CD4-positive, alpha-beta memory T cell (primary cell): ENCODE measurements at regions not wholly inside any gene's neighbourhood (a gene's known extent, or its start where the extent isn't known, plus 50 kb on each side); places are given as distances from the start of the nearest gene placed in this dataset.

Source experiments
- CTCF ChIA-PET: fragments of 350-600 bp; sonication (Branson Sonifier 250); formaldehyde crosslinking; loops from one replicate; lab custom pipeline; 2021; ENCODE audit warnings: inconsistent platforms; ENCODE audit not compliant: partially characterized antibody; lab: Charles Lee
- POLR2A ChIA-PET: fragments of 350-600 bp; sonication (Branson Sonifier 250); formaldehyde crosslinking; loops from one replicate; lab custom pipeline; 2021; ENCODE audit not compliant: partially characterized antibody; lab: Charles Lee
- DNase-seq, 5 donors: peaks; one replicate each; pipeline versions ENCODE4 v3.0.0 to v3.0.0-alpha.2; 2020 to 2022; ENCODE audit warnings: mixed read lengths in 1 of 5
- H3K27ac ChIP-seq: one replicate; pipeline ENCODE4 v1.7.0; 2013; ENCODE audit warnings: low read depth, low read length
- H3K27me3 ChIP-seq: 2 replicates; pipeline ENCODE4 v1.7.0; 2013; ENCODE audit warnings: mild to moderate bottlenecking, low read length, moderate library complexity; ENCODE audit not compliant: insufficient read depth
- H3K36me3 ChIP-seq: 2 replicates; pipeline ENCODE4 v1.7.0; 2013; ENCODE audit warnings: mild to moderate bottlenecking, low read length, moderate library complexity; ENCODE audit not compliant: insufficient read depth
- H3K4me1 ChIP-seq: 2 replicates; pipeline ENCODE4 v1.7.0; 2013; ENCODE audit warnings: mild to moderate bottlenecking, low read length, moderate library complexity; ENCODE audit not compliant: insufficient read depth
- H3K4me3 ChIP-seq, 2 donors: one replicate each; pipeline ENCODE4 v1.7.0; 2013; ENCODE audit warnings: low read length in 2 of 2, mild to moderate bottlenecking in 1 of 2
- H3K9me3 ChIP-seq, 2 donors: one replicate each; pipeline ENCODE4 v1.7.0; 2013; ENCODE audit warnings: low read length in 2 of 2, control low read depth in 1 of 2; ENCODE audit not compliant: control insufficient read depth in 1 of 2
- H3K27ac Mint-ChIP-seq, 7 donors: one replicate each; pipeline ENCODE4 v1.8.0; 2020 to 2021; ENCODE audit warnings: mixed read lengths in 7 of 7, mild to moderate bottlenecking in 6 of 7, inconsistent platforms in 3 of 7, moderate library complexity in 3 of 7
- H3K27me3 Mint-ChIP-seq, 2 donors: one replicate each; pipeline ENCODE4 v1.8.0; 2020 to 2021; ENCODE audit warnings: mixed read lengths in 2 of 2
- H3K36me3 Mint-ChIP-seq, 2 donors: one replicate each; pipeline ENCODE4 v1.8.0; 2020 to 2021; ENCODE audit warnings: mixed read lengths in 2 of 2, inconsistent platforms in 1 of 2, mild to moderate bottlenecking in 1 of 2
- H3K4me1 Mint-ChIP-seq, 4 donors: one replicate each; pipeline ENCODE4 v1.8.0; 2020 to 2021; ENCODE audit warnings: mixed read lengths in 4 of 4, mild to moderate bottlenecking in 1 of 4
- H3K4me3 Mint-ChIP-seq, 8 donors: one replicate each; pipeline ENCODE4 v1.8.0; 2020 to 2021; ENCODE audit warnings: mixed read lengths in 8 of 8, mild to moderate bottlenecking in 7 of 8, moderate library complexity in 6 of 8, inconsistent platforms in 3 of 8
- H3K9me3 Mint-ChIP-seq, 8 donors: one replicate each; pipeline ENCODE4 v1.8.0; 2020 to 2021; ENCODE audit warnings: mixed read lengths in 8 of 8, mild to moderate bottlenecking in 5 of 8, inconsistent platforms in 3 of 8, moderate library complexity in 1 of 8
- intact Hi-C: fragments of 100-400 bp; cut with micrococcal nuclease; formaldehyde crosslinking; loops from one replicate; pipeline ENCODE4 v1.15.1; 2023

GRCh38 chr7:117946151-117946633, 73.0 kb upstream of the CTTNBP2 start:
- no peak overlapping the region for H3K27ac Mint-ChIP-seq
- ChIA-PET POLR2A (no interaction called here), CTCF (no interaction called here)
- H3K27me3 ChIP-seq = no peaks in the 10 kb centered on the region
- no peaks in the 10 kb centered on the region for H3K4me1 Mint-ChIP-seq
- H3K4me3 Mint-ChIP-seq = no peak overlapping the region
- no peak overlapping the region for H3K4me3 ChIP-seq
- no peak overlapping the region for H3K27ac ChIP-seq
- no peak for DNase-seq
- H3K9me3 Mint-ChIP-seq = peaks cover 0 to 3% (median 0%) of the 10 kb centered on the region in 8 donors
- no peaks in the 10 kb centered on the region for H3K36me3 Mint-ChIP-seq
- no peaks in the 10 kb centered on the region for H3K9me3 ChIP-seq
- no peaks in the 10 kb centered on the region for H3K36me3 ChIP-seq
- H3K27me3 Mint-ChIP-seq = no peaks in the 10 kb centered on the region
- intact Hi-C loops = no loop called here
- no peaks in the 10 kb centered on the region for H3K4me1 ChIP-seq

GRCh38 chr7:117949232-117949631, 76.0 kb upstream of the CTTNBP2 start:
- no peak overlapping the region for H3K4me3 Mint-ChIP-seq
- Histone ChIP-seq H3K9me3 (no peaks in the 10 kb centered on the region), H3K36me3 (no peaks in the 10 kb centered on the region), H3K27me3 (no peaks in the 10 kb centered on the region), H3K4me1 (no peaks in the 10 kb centered on the region), H3K4me3 (no peak overlapping the region), H3K27ac (no peak overlapping the region)
- H3K27me3 Mint-ChIP-seq = no peaks in the 10 kb centered on the region
- H3K27ac Mint-ChIP-seq = no peak overlapping the region
- ChIA-PET POLR2A (no interaction called here), CTCF (no interaction called here)
- no peaks in the 10 kb centered on the region for H3K4me1 Mint-ChIP-seq
- intact Hi-C loops = no loop called here
- H3K36me3 Mint-ChIP-seq = no peaks in the 10 kb centered on the region
- no peak for DNase-seq
- peaks cover 0 to 4% (median 0%) of the 10 kb centered on the region in 8 donors for H3K9me3 Mint-ChIP-seq

DNA sequence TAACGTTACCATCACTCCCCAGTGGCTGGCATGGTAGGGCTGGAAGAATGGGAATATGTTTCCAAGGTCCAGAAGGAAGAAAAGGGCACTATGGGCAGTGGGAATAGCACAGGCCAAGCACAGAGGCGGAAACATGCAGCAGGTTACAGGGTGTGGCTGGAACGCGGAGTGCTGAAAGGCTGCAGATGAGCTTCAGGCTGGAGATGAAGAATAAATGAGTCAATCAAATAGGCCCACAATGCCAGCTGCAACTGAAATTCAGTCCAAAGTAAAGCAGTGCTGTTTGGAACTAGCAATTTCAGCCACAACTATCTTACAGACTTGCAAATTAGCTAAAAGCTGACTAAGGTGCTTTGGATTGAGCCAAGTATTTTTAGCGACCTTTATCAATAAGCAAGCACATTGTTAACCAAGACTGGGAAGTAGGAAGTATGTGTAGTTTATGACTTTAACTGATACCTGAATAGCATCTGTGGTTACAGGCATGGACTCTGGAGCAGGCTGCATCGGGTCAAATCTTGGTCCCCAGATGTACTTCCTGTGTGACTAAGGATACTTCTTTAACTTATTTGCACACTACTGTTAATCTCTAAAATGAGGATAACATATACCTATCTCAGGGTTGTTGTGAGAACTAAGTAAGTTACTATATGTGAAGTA, 77.5 kb upstream of the CTTNBP2 start:
- no peaks in the 10 kb centered on the region for H3K36me3 ChIP-seq
- H3K27me3 Mint-ChIP-seq = no peaks in the 10 kb centered on the region
- intact Hi-C loops = no loop called here
- H3K4me1 ChIP-seq = no peaks in the 10 kb centered on the region
- POLR2A ChIA-PET = no interaction called here
- H3K4me1 Mint-ChIP-seq = no peaks in the 10 kb centered on the region
- no peak overlapping the region for H3K27ac Mint-ChIP-seq
- H3K27ac ChIP-seq = no peak overlapping the region
- H3K4me3 ChIP-seq = no peak overlapping the region
- no peaks in the 10 kb centered on the region for H3K9me3 ChIP-seq
- no peak overlapping the region for H3K4me3 Mint-ChIP-seq
- no peaks in the 10 kb centered on the region for H3K27me3 ChIP-seq
- DNase-seq = no peak
- H3K36me3 Mint-ChIP-seq = no peaks in the 10 kb centered on the region
- H3K9me3 Mint-ChIP-seq = peaks cover 0 to 2% (median 0%) of the 10 kb centered on the region in 8 donors
- CTCF ChIA-PET = no interaction called here

- H3K4me1 Mint-ChIP-seq = no peaks in the 10 kb centered on the region
- CTCF ChIA-PET = no interaction called here
- Histone ChIP-seq H3K27me3 (no peaks in the 10 kb centered on the region), H3K36me3 (no peaks in the 10 kb centered on the region), H3K27ac (no peak overlapping the region), H3K9me3 (no peaks in the 10 kb centered on the region), H3K4me3 (no peak overlapping the region), H3K4me1 (no peaks in the 10 kb centered on the region)
- no peak for DNase-seq
- H3K9me3 Mint-ChIP-seq = peaks cover 0 to 2% (median 0%) of the 10 kb centered on the region in 8 donors
- no peak overlapping the region for H3K4me3 Mint-ChIP-seq
- no peak overlapping the region for H3K27ac Mint-ChIP-seq
- POLR2A ChIA-PET = no interaction called here
- H3K36me3 Mint-ChIP-seq = no peaks in the 10 kb centered on the region
- intact Hi-C loops = no loop called here
- H3K27me3 Mint-ChIP-seq = no peaks in the 10 kb centered on the region
Measured at GRCh38 chr7:117951285-117951684, 78.0 kb upstream of the CTTNBP2 start.

DNA sequence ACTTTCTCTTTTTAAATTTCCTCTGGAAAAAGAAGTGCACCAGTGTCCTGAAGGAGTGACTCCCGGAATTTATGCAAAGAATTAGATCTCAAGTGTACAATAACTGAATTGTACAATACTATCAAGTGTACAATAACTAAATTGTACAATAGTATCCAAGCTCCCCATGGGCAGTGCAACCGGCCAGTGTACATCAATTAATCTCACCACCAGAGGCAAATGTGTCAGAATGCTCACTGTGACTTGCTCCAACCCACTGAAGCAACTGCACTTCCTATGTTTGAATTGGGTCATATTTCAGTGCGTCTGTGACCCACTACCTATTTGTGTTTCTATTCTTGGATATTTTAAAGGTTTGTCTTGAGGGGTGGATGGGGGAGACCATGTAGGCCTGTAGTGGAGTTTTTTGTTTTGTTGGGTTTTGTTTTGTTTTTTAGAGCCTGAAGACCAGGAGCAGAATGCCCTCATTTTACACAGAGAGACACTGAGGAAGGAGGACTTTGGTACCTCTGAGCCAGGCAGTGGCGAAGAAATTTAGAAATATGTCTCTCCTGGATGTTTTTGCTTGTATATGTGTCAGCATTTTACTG, 78.5 kb upstream of the CTTNBP2 start:
- H3K27me3 ChIP-seq = no peaks in the 10 kb centered on the region
- CTCF ChIA-PET = no interaction called here

GRCh38 chr7:117955046-117955445, 81.8 kb upstream of the CTTNBP2 start:
- no peaks in the 10 kb centered on the region for H3K4me1 Mint-ChIP-seq
- Histone ChIP-seq H3K36me3 (no peaks in the 10 kb centered on the region), H3K9me3 (no peaks in the 10 kb centered on the region), H3K4me3 (no peak overlapping the region), H3K27ac (no peak overlapping the region), H3K4me1 (no peaks in the 10 kb centered on the region), H3K27me3 (no peaks in the 10 kb centered on the region)
- H3K36me3 Mint-ChIP-seq = no peaks in the 10 kb centered on the region
- ChIA-PET POLR2A (no interaction called here), CTCF (no interaction called here)
- peaks cover 0 to 2% of the 10 kb centered on the region in 2 donors for H3K27me3 Mint-ChIP-seq
- peaks cover 0 to 2% (median 0%) of the 10 kb centered on the region in 8 donors for H3K9me3 Mint-ChIP-seq
- no peak overlapping the region for H3K27ac Mint-ChIP-seq
- no peak for DNase-seq
- no peak overlapping the region for H3K4me3 Mint-ChIP-seq
- intact Hi-C loops = no loop called here

More for the DNA sequence above, 78.5 kb upstream of the CTTNBP2 start:
- Mint-ChIP-seq H3K36me3 (no peaks in the 10 kb centered on the region), H3K27me3 (peaks cover 0 to under 1% of the 10 kb centered on the region in 2 donors), H3K27ac (no peak overlapping the region), H3K4me3 (no peak overlapping the region), H3K9me3 (peaks cover 0 to 2% (median 0%) of the 10 kb centered on the region in 8 donors), H3K4me1 (no peaks in the 10 kb centered on the region)
- no peak for DNase-seq
- Histone ChIP-seq H3K4me3 (no peak overlapping the region), H3K36me3 (no peaks in the 10 kb centered on the region), H3K27ac (no peak overlapping the region), H3K4me1 (no peaks in the 10 kb centered on the region), H3K9me3 (no peaks in the 10 kb centered on the region)
- intact Hi-C loops = no loop called here
- POLR2A ChIA-PET = no interaction called here

DNA sequence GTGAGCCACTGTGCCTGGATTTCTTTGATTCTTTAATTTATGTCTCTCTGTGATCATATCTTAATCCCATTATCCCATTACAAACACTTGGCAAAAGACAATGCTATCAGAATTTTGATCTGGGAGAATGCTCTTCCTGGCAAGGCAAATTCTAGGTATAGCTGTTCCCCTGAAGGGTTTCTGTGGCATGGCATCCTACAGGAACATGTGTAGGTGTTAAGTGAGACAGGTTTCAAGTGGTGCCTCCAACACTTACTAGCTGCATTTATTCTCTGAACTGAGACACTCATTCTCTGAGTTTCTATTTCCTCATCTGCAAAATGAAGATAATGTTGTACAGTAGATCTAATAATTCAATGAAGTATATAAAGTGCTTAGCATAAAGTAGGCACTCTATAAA, 87.1 kb upstream of the CTTNBP2 start:
- H3K36me3 ChIP-seq = no peaks in the 10 kb centered on the region
- Mint-ChIP-seq H3K9me3 (peaks cover 0 to 4% (median 0%) of the 10 kb centered on the region in 8 donors), H3K4me3 (no peak overlapping the region), H3K27me3 (peaks cover 1 to 2% of the 10 kb centered on the region in 2 donors), H3K36me3 (no peaks in the 10 kb centered on the region), H3K27ac (no peak overlapping the region), H3K4me1 (no peaks in the 10 kb centered on the region)
- DNase-seq = no peak
- no peaks in the 10 kb centered on the region for H3K27me3 ChIP-seq
- intact Hi-C loops = no loop called here
- CTCF ChIA-PET = no interaction called here
- POLR2A ChIA-PET = no interaction called here
- H3K4me3 ChIP-seq = no peak overlapping the region
- H3K27ac ChIP-seq = no peak overlapping the region
- no peaks in the 10 kb centered on the region for H3K4me1 ChIP-seq
- H3K9me3 ChIP-seq = no peaks in the 10 kb centered on the region
